H1 (cell line): ENCODE measurements at regions not wholly inside any gene's neighbourhood (a gene's known extent, or its start where the extent isn't known, plus 50 kb on each side); places are given as distances from the start of the nearest gene placed in this dataset.

Experiments used
- CBX8 ChIP-seq: fragments of 300-800, 300-1000 bp; sonication (generic); IDR thresholded peaks from 2 replicates; pipeline ENCODE4 v1.7.1; 2016; ENCODE audit warnings: low read depth, low read length, borderline replicate concordance
- EGR1 ChIP-seq: IDR thresholded peaks from 2 replicates; pipeline ENCODE4 v1.6.1; 2011; ENCODE audit warnings: low read depth, low read length, borderline replicate concordance
- PHF8 ChIP-seq: fragments of 200-600 bp; sonication (generic); conservative IDR thresholded peaks from 2 replicates; pipeline ENCODE4 v1.7.1; 2012; ENCODE audit warnings: low read depth, mild to moderate bottlenecking, inconsistent platforms, low read length, moderate library complexity
- SAP30 ChIP-seq: fragments of 300-600 bp; sonication (generic); IDR thresholded peaks from 2 replicates; pipeline ENCODE4 v1.7.1; 2012; ENCODE audit warnings: low read length, moderate library complexity, mild to moderate bottlenecking, inconsistent platforms; ENCODE audit not compliant: insufficient read depth, insufficient replicate concordance
- TF ChIP-seq, protein P1 (sequence below): fragments of 300-600 bp; sonication (generic); IDR thresholded peaks from 2 replicates; pipeline ENCODE4 v1.7.1; 2012; ENCODE audit warnings: low read length, moderate library complexity, mild to moderate bottlenecking, inconsistent platforms; ENCODE audit not compliant: insufficient replicate concordance

DNA sequence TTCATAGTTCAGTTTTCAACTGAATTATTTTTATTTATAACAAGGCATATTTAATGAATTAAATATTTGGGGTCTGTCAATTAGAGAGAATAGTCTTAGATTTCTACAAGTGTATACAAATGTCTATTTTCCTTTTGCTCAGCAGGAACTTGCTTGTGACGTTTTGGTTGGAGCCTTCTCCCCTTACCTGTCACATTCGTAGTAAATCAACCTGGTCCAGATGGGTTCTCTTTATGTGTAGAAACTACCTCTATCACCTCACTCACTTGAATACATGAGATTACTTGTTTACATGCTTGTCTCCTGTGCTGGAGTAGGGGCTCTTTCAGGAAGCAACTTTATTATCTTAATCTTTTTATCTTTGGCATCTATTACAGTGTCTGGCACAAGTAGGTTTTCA, 938.3 kb upstream of the IGFBP7 start (continued):
- TF ChIP-seq, protein P1, sequence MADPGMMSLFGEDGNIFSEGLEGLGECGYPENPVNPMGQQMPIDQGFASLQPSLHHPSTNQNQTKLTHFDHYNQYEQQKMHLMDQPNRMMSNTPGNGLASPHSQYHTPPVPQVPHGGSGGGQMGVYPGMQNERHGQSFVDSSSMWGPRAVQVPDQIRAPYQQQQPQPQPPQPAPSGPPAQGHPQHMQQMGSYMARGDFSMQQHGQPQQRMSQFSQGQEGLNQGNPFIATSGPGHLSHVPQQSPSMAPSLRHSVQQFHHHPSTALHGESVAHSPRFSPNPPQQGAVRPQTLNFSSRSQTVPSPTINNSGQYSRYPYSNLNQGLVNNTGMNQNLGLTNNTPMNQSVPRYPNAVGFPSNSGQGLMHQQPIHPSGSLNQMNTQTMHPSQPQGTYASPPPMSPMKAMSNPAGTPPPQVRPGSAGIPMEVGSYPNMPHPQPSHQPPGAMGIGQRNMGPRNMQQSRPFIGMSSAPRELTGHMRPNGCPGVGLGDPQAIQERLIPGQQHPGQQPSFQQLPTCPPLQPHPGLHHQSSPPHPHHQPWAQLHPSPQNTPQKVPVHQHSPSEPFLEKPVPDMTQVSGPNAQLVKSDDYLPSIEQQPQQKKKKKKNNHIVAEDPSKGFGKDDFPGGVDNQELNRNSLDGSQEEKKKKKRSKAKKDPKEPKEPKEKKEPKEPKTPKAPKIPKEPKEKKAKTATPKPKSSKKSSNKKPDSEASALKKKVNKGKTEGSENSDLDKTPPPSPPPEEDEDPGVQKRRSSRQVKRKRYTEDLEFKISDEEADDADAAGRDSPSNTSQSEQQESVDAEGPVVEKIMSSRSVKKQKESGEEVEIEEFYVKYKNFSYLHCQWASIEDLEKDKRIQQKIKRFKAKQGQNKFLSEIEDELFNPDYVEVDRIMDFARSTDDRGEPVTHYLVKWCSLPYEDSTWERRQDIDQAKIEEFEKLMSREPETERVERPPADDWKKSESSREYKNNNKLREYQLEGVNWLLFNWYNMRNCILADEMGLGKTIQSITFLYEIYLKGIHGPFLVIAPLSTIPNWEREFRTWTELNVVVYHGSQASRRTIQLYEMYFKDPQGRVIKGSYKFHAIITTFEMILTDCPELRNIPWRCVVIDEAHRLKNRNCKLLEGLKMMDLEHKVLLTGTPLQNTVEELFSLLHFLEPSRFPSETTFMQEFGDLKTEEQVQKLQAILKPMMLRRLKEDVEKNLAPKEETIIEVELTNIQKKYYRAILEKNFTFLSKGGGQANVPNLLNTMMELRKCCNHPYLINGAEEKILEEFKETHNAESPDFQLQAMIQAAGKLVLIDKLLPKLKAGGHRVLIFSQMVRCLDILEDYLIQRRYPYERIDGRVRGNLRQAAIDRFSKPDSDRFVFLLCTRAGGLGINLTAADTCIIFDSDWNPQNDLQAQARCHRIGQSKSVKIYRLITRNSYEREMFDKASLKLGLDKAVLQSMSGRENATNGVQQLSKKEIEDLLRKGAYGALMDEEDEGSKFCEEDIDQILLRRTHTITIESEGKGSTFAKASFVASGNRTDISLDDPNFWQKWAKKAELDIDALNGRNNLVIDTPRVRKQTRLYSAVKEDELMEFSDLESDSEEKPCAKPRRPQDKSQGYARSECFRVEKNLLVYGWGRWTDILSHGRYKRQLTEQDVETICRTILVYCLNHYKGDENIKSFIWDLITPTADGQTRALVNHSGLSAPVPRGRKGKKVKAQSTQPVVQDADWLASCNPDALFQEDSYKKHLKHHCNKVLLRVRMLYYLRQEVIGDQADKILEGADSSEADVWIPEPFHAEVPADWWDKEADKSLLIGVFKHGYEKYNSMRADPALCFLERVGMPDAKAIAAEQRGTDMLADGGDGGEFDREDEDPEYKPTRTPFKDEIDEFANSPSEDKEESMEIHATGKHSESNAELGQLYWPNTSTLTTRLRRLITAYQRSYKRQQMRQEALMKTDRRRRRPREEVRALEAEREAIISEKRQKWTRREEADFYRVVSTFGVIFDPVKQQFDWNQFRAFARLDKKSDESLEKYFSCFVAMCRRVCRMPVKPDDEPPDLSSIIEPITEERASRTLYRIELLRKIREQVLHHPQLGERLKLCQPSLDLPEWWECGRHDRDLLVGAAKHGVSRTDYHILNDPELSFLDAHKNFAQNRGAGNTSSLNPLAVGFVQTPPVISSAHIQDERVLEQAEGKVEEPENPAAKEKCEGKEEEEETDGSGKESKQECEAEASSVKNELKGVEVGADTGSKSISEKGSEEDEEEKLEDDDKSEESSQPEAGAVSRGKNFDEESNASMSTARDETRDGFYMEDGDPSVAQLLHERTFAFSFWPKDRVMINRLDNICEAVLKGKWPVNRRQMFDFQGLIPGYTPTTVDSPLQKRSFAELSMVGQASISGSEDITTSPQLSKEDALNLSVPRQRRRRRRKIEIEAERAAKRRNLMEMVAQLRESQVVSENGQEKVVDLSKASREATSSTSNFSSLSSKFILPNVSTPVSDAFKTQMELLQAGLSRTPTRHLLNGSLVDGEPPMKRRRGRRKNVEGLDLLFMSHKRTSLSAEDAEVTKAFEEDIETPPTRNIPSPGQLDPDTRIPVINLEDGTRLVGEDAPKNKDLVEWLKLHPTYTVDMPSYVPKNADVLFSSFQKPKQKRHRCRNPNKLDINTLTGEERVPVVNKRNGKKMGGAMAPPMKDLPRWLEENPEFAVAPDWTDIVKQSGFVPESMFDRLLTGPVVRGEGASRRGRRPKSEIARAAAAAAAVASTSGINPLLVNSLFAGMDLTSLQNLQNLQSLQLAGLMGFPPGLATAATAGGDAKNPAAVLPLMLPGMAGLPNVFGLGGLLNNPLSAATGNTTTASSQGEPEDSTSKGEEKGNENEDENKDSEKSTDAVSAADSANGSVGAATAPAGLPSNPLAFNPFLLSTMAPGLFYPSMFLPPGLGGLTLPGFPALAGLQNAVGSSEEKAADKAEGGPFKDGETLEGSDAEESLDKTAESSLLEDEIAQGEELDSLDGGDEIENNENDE = no peak
- TF ChIP-seq PHF8 (no peak), SAP30 (no peak), CBX8 (no peak), EGR1 (no peak)
